Activated CD8-positive, alpha-beta T cell treated with anti-CD3 and anti-CD28 coated beads for 36 hours (primary cell): ENCODE measurements at regions not wholly inside any gene's neighbourhood (a gene's known extent, or its start where the extent isn't known, plus 50 kb on each side); places are given as distances from the start of the nearest gene placed in this dataset.

Experiments
- ATAC-seq: fragments of 200-7000 bp; cut with Tn5 transposase; one replicate; pipeline ENCODE4 v1.10.0; 2021; ENCODE audit warnings: mild to moderate bottlenecking, moderate library complexity
- CTCF ChIA-PET: fragments of 350-600 bp; sonication (Branson Sonifier 250); formaldehyde crosslinking; loops from one replicate; lab custom pipeline; 2021; ENCODE audit warnings: antibody characterized with exemption; lab: Charles Lee
- POLR2A ChIA-PET: fragments of 350-600 bp; sonication (Branson Sonifier 250); formaldehyde crosslinking; loops from one replicate; lab custom pipeline; 2021; ENCODE audit warnings: antibody characterized with exemption; lab: Charles Lee
- DNase-seq: peaks from one replicate; pipeline ENCODE4 v3.0.0-alpha.2; 2020
- H3K27ac Mint-ChIP-seq: one replicate; pipeline ENCODE4 v1.8.0; 2021; ENCODE audit warnings: mild to moderate bottlenecking, mixed read lengths
- H3K27me3 Mint-ChIP-seq: one replicate; pipeline ENCODE4 v1.8.0; 2021; ENCODE audit warnings: mixed read lengths
- H3K36me3 Mint-ChIP-seq: one replicate; pipeline ENCODE4 v1.8.0; 2021; ENCODE audit warnings: low read depth, mixed read lengths
- H3K4me1 Mint-ChIP-seq: one replicate; pipeline ENCODE4 v1.8.0; 2021; ENCODE audit warnings: low read depth, mixed read lengths
- H3K4me3 Mint-ChIP-seq: one replicate; pipeline ENCODE4 v1.8.0; 2021; ENCODE audit warnings: mild to moderate bottlenecking, moderate library complexity, mixed read lengths
- H3K9me3 Mint-ChIP-seq: one replicate; pipeline ENCODE4 v1.8.0; 2021; ENCODE audit warnings: mixed read lengths
- CTCF ChIP-seq: fragments of 200-600 bp; IDR thresholded peaks from one replicate; pipeline ENCODE4 v1.8.0; 2022; ENCODE audit warnings: antibody characterized with exemption, mild to moderate bottlenecking
- intact Hi-C: fragments of 100-400 bp; cut with micrococcal nuclease; formaldehyde crosslinking; loops from one replicate; pipeline ENCODE4 v1.10.0; 2022

GRCh38 chr18:30132959-30133358 lies 909.6 kb downstream of the DSC3 start:
- CTCF ChIA-PET: no interaction called here
- POLR2A ChIA-PET: no interaction called here

GRCh38 chr18:30121397-30121796 lies 921.1 kb downstream of the DSC3 start:
- H3K27ac Mint-ChIP-seq: no peak overlapping the region
- peaks cover 3% of the 10 kb centered on the region for H3K9me3 Mint-ChIP-seq
- H3K36me3 Mint-ChIP-seq: no peaks in the 10 kb centered on the region
- DNase-seq: no peak
- H3K27me3 Mint-ChIP-seq: no peaks in the 10 kb centered on the region
- CTCF ChIA-PET: no interaction called here
- POLR2A ChIA-PET: no interaction called here
- ATAC-seq: no peak
- H3K4me3 Mint-ChIP-seq: no peak overlapping the region
- intact Hi-C loops: no loop called here
- H3K4me1 Mint-ChIP-seq: no peaks in the 10 kb centered on the region
- no peak for TF ChIP-seq CTCF

More at GRCh38 chr18:30132959-30133358, 909.6 kb downstream of the DSC3 start:
- DNase-seq (no peak), ATAC-seq (no peak)
- H3K4me1 Mint-ChIP-seq: no peaks in the 10 kb centered on the region
- no peak overlapping the region for H3K4me3 Mint-ChIP-seq
- intact Hi-C loops: no loop called here
- H3K27ac Mint-ChIP-seq: no peak overlapping the region
- no peaks in the 10 kb centered on the region for H3K36me3 Mint-ChIP-seq
- H3K27me3 Mint-ChIP-seq: no peaks in the 10 kb centered on the region
- peaks cover 21% of the 10 kb centered on the region for H3K9me3 Mint-ChIP-seq
- TF ChIP-seq CTCF: no peak

GRCh38 chr18:30113454-30113853 lies 929.1 kb downstream of the DSC3 start:
- no peak for DNase-seq
- Mint-ChIP-seq H3K4me1 (no peaks in the 10 kb centered on the region), H3K27me3 (no peaks in the 10 kb centered on the region), H3K9me3 (peaks cover 3% of the 10 kb centered on the region), H3K4me3 (no peak overlapping the region), H3K27ac (no peak overlapping the region), H3K36me3 (no peaks in the 10 kb centered on the region)
- no peak for TF ChIP-seq CTCF
- ChIA-PET CTCF (no interaction called here), POLR2A (no interaction called here)
- intact Hi-C loops: no loop called here
- no peak for ATAC-seq

GRCh38 chr18:30106356-30106755 lies 936.2 kb downstream of the DSC3 start:
- Mint-ChIP-seq H3K4me3 (no peak overlapping the region), H3K4me1 (no peaks in the 10 kb centered on the region), H3K27ac (no peak overlapping the region), H3K36me3 (no peaks in the 10 kb centered on the region), H3K27me3 (no peaks in the 10 kb centered on the region), H3K9me3 (peaks cover 8% of the 10 kb centered on the region)
- no peak for TF ChIP-seq CTCF
- DNase-seq (no peak), ATAC-seq (no peak)
- ChIA-PET CTCF (interaction anchor here (1.2 kb wide), 1 partner anchor 9 kb away, joined by 3 read pairs; no protein-coding TSS in a partner anchor), POLR2A (no interaction called here)
- intact Hi-C loops: no loop called here

GRCh38 chr18:30103881-30104280 lies 938.7 kb downstream of the DSC3 start:
- Mint-ChIP-seq H3K27ac (no peak overlapping the region), H3K4me1 (no peaks in the 10 kb centered on the region), H3K36me3 (no peaks in the 10 kb centered on the region), H3K27me3 (no peaks in the 10 kb centered on the region), H3K4me3 (no peak overlapping the region), H3K9me3 (peaks cover 7% of the 10 kb centered on the region)
- DNase-seq (no peak), ATAC-seq (no peak)
- TF ChIP-seq CTCF: no peak
- POLR2A ChIA-PET: interaction anchor here (0.6 kb wide), 1 partner anchor 1690 kb away, joined by 3 read pairs; no protein-coding TSS in a partner anchor
- intact Hi-C loops: no loop called here
- CTCF ChIA-PET: no interaction called here
